Ramos (cell line): ENCODE measurements at regions not wholly inside any gene's neighbourhood (a gene's known extent, or its start where the extent isn't known, plus 50 kb on each side); places are given as distances from the start of the nearest gene placed in this dataset.

Experiments
- in situ Hi-C: fragments of 300-500 bp; cut with MboI; formaldehyde crosslinking; loops from one replicate; pipeline ENCODE4 v1.14.3; 2022; ENCODE audit warnings: low sequenced_read_pairs; ENCODE audit not compliant: unreplicated experiment

- in situ Hi-C loops = no loop called here
Measured at GRCh38 chr10:120266022-120266421, 191.0 kb upstream of the PLPP4 start.

- in situ Hi-C loops = no loop called here
Measured at GRCh38 chr10:120270906-120271305, 186.1 kb upstream of the PLPP4 start.

- in situ Hi-C loops = no loop called here
Measured at GRCh38 chr10:120271696-120272095, 185.3 kb upstream of the PLPP4 start.

- in situ Hi-C loops = no loop called here
Measured at GRCh38 chr10:120272350-120272749, 184.7 kb upstream of the PLPP4 start.

GRCh38 chr10:120278069-120278468, 179.0 kb upstream of the PLPP4 start:
- in situ Hi-C loops = no loop called here

- in situ Hi-C loops = no loop called here
Measured at GRCh38 chr10:120279196-120279595, 177.8 kb upstream of the PLPP4 start.

GRCh38 chr10:120282421-120282820, 174.6 kb upstream of the PLPP4 start:
- in situ Hi-C loops = no loop called here

- in situ Hi-C loops = no loop called here
Measured at GRCh38 chr10:120282846-120283492, 174.1 kb upstream of the PLPP4 start.

- in situ Hi-C loops = no loop called here
Measured at GRCh38 chr10:120285408-120285807, 171.6 kb upstream of the PLPP4 start.

- in situ Hi-C loops = no loop called here
Measured at GRCh38 chr10:120286280-120286679, 170.7 kb upstream of the PLPP4 start.

GRCh38 chr10:120300513-120300912, 156.5 kb upstream of the PLPP4 start:
- in situ Hi-C loops = no loop called here

GRCh38 chr10:120308589-120308988, 148.4 kb upstream of the PLPP4 start:
- in situ Hi-C loops = no loop called here

GRCh38 chr10:120313715-120314114, 143.3 kb upstream of the PLPP4 start:
- in situ Hi-C loops = no loop called here

- in situ Hi-C loops = no loop called here
Measured at GRCh38 chr10:120314442-120314841, 142.6 kb upstream of the PLPP4 start.

GRCh38 chr10:120318862-120319261, 138.2 kb upstream of the PLPP4 start:
- in situ Hi-C loops = no loop called here

GRCh38 chr10:120327675-120328074, 129.4 kb upstream of the PLPP4 start:
- in situ Hi-C loops = loop anchor here (25.0 kb wide), 2 partner anchors 565 to 640 kb away; no protein-coding TSS in a partner anchor

GRCh38 chr10:120328647-120329046, 128.4 kb upstream of the PLPP4 start:
- in situ Hi-C loops = loop anchor here (25.0 kb wide), 2 partner anchors 566 to 641 kb away; no protein-coding TSS in a partner anchor

GRCh38 chr10:120335553-120335952, 121.5 kb upstream of the PLPP4 start:
- in situ Hi-C loops = loop anchor here (25.0 kb wide), 2 partner anchors 573 to 648 kb away; no protein-coding TSS in a partner anchor

- in situ Hi-C loops = loop anchor here (25.0 kb wide), 2 partner anchors 574 to 649 kb away; no protein-coding TSS in a partner anchor
Measured at GRCh38 chr10:120336306-120336910, 120.6 kb upstream of the PLPP4 start.

GRCh38 chr10:120336911-120337540, 120.0 kb upstream of the PLPP4 start:
- in situ Hi-C loops = loop anchor here (25.0 kb wide), 2 partner anchors 575 to 650 kb away; no protein-coding TSS in a partner anchor

- in situ Hi-C loops = loop anchor here (25.0 kb wide), 2 partner anchors 580 to 655 kb away; no protein-coding TSS in a partner anchor
Measured at GRCh38 chr10:120342115-120342714, 114.8 kb upstream of the PLPP4 start.
